OCI-LY1 (cell line): ENCODE measurements at regions not wholly inside any gene's neighbourhood (a gene's known extent, or its start where the extent isn't known, plus 50 kb on each side); places are given as distances from the start of the nearest gene placed in this dataset.

Experiments used
- EZH2 ChIP-seq: fragments of 200-600 bp; sonication (generic), shearing (Covaris generic); IDR thresholded peaks from 2 replicates; pipeline ENCODE4 v1.8.0; 2017; ENCODE audit warnings: borderline replicate concordance, mixed run types, mild to moderate bottlenecking, antibody characterized with exemption, low read length, moderate library complexity, mixed read lengths
- TF ChIP-seq, protein P1 (sequence below): fragments of 200-600 bp; sonication (generic), shearing (Covaris generic); IDR thresholded peaks from 2 replicates; pipeline ENCODE4 v1.5.1; 2017; ENCODE audit warnings: mild to moderate bottlenecking, antibody characterized with exemption, low read length, moderate library complexity, mixed read lengths

DNA sequence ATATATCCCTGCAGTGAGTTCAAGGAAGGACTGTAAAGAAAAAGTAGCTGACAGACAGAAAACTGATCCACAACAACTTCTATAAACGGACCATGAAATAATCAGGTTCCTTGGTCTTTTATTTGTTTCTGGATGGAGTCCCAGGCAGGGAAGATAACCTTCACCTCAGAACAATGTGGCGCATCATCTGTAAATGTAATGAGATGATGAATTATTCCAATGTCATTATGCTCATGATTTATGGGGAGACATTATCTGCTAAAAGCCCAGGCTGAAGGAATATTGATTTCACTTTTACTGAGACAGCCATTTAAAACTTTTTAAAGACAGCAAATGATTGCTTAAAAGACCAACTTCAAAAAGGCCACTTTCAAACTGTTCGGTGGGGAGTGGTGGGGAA, 354.9 kb upstream of the ADAMTS9 start:
- TF ChIP-seq, protein P1, sequence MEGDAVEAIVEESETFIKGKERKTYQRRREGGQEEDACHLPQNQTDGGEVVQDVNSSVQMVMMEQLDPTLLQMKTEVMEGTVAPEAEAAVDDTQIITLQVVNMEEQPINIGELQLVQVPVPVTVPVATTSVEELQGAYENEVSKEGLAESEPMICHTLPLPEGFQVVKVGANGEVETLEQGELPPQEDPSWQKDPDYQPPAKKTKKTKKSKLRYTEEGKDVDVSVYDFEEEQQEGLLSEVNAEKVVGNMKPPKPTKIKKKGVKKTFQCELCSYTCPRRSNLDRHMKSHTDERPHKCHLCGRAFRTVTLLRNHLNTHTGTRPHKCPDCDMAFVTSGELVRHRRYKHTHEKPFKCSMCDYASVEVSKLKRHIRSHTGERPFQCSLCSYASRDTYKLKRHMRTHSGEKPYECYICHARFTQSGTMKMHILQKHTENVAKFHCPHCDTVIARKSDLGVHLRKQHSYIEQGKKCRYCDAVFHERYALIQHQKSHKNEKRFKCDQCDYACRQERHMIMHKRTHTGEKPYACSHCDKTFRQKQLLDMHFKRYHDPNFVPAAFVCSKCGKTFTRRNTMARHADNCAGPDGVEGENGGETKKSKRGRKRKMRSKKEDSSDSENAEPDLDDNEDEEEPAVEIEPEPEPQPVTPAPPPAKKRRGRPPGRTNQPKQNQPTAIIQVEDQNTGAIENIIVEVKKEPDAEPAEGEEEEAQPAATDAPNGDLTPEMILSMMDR, result no peak
- TF ChIP-seq EZH2, result no peak
